HUES6 (cell line): ENCODE measurements at regions not wholly inside any gene's neighbourhood (a gene's known extent, or its start where the extent isn't known, plus 50 kb on each side); places are given as distances from the start of the nearest gene placed in this dataset.

Source experiments
- H3K27ac ChIP-seq: 2 replicates; pipeline ENCODE4 v1.7.0; 2013; ENCODE audit warnings: low read depth, mild to moderate bottlenecking, low read length, inconsistent platforms
- H3K27me3 ChIP-seq: 2 replicates; pipeline ENCODE4 v1.6.1; 2013; ENCODE audit warnings: low read length; ENCODE audit not compliant: control insufficient read depth, insufficient read depth
- H3K36me3 ChIP-seq: 2 replicates; pipeline ENCODE4 v1.6.1; 2013; ENCODE audit warnings: low read length; ENCODE audit not compliant: control insufficient read depth, insufficient read depth
- H3K4me1 ChIP-seq: 2 replicates; pipeline ENCODE4 v1.6.1; 2013; ENCODE audit warnings: low read length; ENCODE audit not compliant: control insufficient read depth, insufficient read depth
- H3K4me3 ChIP-seq: 2 replicates; pipeline ENCODE4 v1.5.1; 2013; ENCODE audit warnings: low read depth, low read length
- H3K9ac ChIP-seq: one replicate; pipeline ENCODE4 v1.6.1; 2013; ENCODE audit warnings: mild to moderate bottlenecking, low read length
- H3K9me3 ChIP-seq: 2 replicates; pipeline ENCODE4 v1.6.1; 2013; ENCODE audit warnings: low read depth, low read length; ENCODE audit not compliant: control insufficient read depth, insufficient read depth

GRCh38 chr14:29205658-29206057 lies 439.1 kb downstream of the FOXG1 start:
- Histone ChIP-seq H3K9me3 (no peaks in the 10 kb centered on the region), H3K36me3 (no peaks in the 10 kb centered on the region), H3K27ac (no peak overlapping the region), H3K9ac (no peak overlapping the region), H3K4me1 (no peaks in the 10 kb centered on the region), H3K27me3 (no peaks in the 10 kb centered on the region), H3K4me3 (no peak overlapping the region)

GRCh38 chr14:29215853-29216252 lies 449.3 kb downstream of the FOXG1 start:
- Histone ChIP-seq H3K9ac (no peak overlapping the region), H3K4me1 (no peaks in the 10 kb centered on the region), H3K27me3 (peaks cover 5% of the 10 kb centered on the region; the same call in 1 of the 2 replicates), H3K36me3 (no peaks in the 10 kb centered on the region), H3K4me3 (no peak overlapping the region), H3K27ac (no peak overlapping the region), H3K9me3 (no peaks in the 10 kb centered on the region)

GRCh38 chr14:29216268-29217232 lies 450.0 kb downstream of the FOXG1 start:
- Histone ChIP-seq H3K4me1 (no peaks in the 10 kb centered on the region), H3K9me3 (no peaks in the 10 kb centered on the region), H3K9ac (no peak overlapping the region), H3K4me3 (no peak overlapping the region), H3K27ac (no peak overlapping the region), H3K36me3 (no peaks in the 10 kb centered on the region), H3K27me3 (peaks cover 5% of the 10 kb centered on the region; the same call in 1 of the 2 replicates)

- H3K4me1 ChIP-seq = no peaks in the 10 kb centered on the region
- H3K27me3 ChIP-seq = peaks cover 7% of the 10 kb centered on the region; the same call in 1 of the 2 replicates
- no peak overlapping the region for H3K4me3 ChIP-seq
- no peaks in the 10 kb centered on the region for H3K36me3 ChIP-seq
- H3K27ac ChIP-seq = no peak overlapping the region
- H3K9ac ChIP-seq = no peak overlapping the region
- H3K9me3 ChIP-seq = no peaks in the 10 kb centered on the region
Observed at GRCh38 chr14:29217813-29218450, 451.3 kb downstream of the FOXG1 start.

- Histone ChIP-seq H3K9ac (no peak overlapping the region), H3K4me3 (no peak overlapping the region), H3K27ac (no peak overlapping the region), H3K27me3 (peaks cover 14% of the 10 kb centered on the region; the same call in 1 of the 2 replicates), H3K4me1 (no peaks in the 10 kb centered on the region), H3K36me3 (no peaks in the 10 kb centered on the region), H3K9me3 (no peaks in the 10 kb centered on the region)
Observed at GRCh38 chr14:29220072-29220471, 453.5 kb downstream of the FOXG1 start.

GRCh38 chr14:29220566-29220965 lies 454.0 kb downstream of the FOXG1 start:
- H3K4me1 ChIP-seq = no peaks in the 10 kb centered on the region
- H3K36me3 ChIP-seq = no peaks in the 10 kb centered on the region
- H3K9me3 ChIP-seq = no peaks in the 10 kb centered on the region
- H3K27ac ChIP-seq = no peak overlapping the region
- H3K27me3 ChIP-seq = peaks cover 14% of the 10 kb centered on the region; the same call in 1 of the 2 replicates
- no peak overlapping the region for H3K4me3 ChIP-seq
- no peak overlapping the region for H3K9ac ChIP-seq

- no peak overlapping the region for H3K27ac ChIP-seq
- no peaks in the 10 kb centered on the region for H3K36me3 ChIP-seq
- H3K27me3 ChIP-seq = peaks cover 14% of the 10 kb centered on the region; the same call in 1 of the 2 replicates
- no peaks in the 10 kb centered on the region for H3K9me3 ChIP-seq
- no peaks in the 10 kb centered on the region for H3K4me1 ChIP-seq
- no peak overlapping the region for H3K4me3 ChIP-seq
- H3K9ac ChIP-seq = no peak overlapping the region
Observed at GRCh38 chr14:29222006-29222405, 455.4 kb downstream of the FOXG1 start.

- Histone ChIP-seq H3K4me3 (no peak overlapping the region), H3K9me3 (no peaks in the 10 kb centered on the region), H3K36me3 (no peaks in the 10 kb centered on the region), H3K4me1 (no peaks in the 10 kb centered on the region), H3K27ac (no peak overlapping the region), H3K9ac (no peak overlapping the region), H3K27me3 (peaks cover 14% of the 10 kb centered on the region; the same call in 1 of the 2 replicates)
Observed at GRCh38 chr14:29222671-29223268, 456.2 kb downstream of the FOXG1 start.

- Histone ChIP-seq H3K27me3 (peaks cover 14% of the 10 kb centered on the region; the same call in 1 of the 2 replicates), H3K36me3 (no peaks in the 10 kb centered on the region), H3K27ac (no peak overlapping the region), H3K9ac (no peak overlapping the region), H3K4me3 (no peak overlapping the region), H3K9me3 (no peaks in the 10 kb centered on the region), H3K4me1 (no peaks in the 10 kb centered on the region)
Observed at GRCh38 chr14:29223947-29224346, 457.4 kb downstream of the FOXG1 start.

- Histone ChIP-seq H3K27ac (no peak overlapping the region), H3K4me1 (no peaks in the 10 kb centered on the region)
Observed at GRCh38 chr14:29227631-29228030, 461.0 kb downstream of the FOXG1 start.

GRCh38 chr14:29232153-29232552 lies 465.6 kb downstream of the FOXG1 start:
- Histone ChIP-seq H3K27ac (no peak overlapping the region), H3K9me3 (no peaks in the 10 kb centered on the region), H3K4me1 (no peaks in the 10 kb centered on the region), H3K4me3 (no peak overlapping the region), H3K36me3 (no peaks in the 10 kb centered on the region), H3K27me3 (no peaks in the 10 kb centered on the region), H3K9ac (no peak overlapping the region)

More at GRCh38 chr14:29227631-29228030, 461.0 kb downstream of the FOXG1 start:
- Histone ChIP-seq H3K9ac (no peak overlapping the region), H3K9me3 (no peaks in the 10 kb centered on the region), H3K27me3 (peaks cover 8% of the 10 kb centered on the region; the same call in 1 of the 2 replicates), H3K4me3 (no peak overlapping the region), H3K36me3 (no peaks in the 10 kb centered on the region)
